HepG2 (cell line): ENCODE measurements at regions not wholly inside any gene's neighbourhood (a gene's known extent, or its start where the extent isn't known, plus 50 kb on each side); places are given as distances from the start of the nearest gene placed in this dataset.

Source experiments
- ATAC-seq: fragments of 200-7000 bp; cut with Tn5 transposase; 3 replicates; pipeline ENCODE4 v1.9.1; 2020; ENCODE audit warnings: mild to moderate bottlenecking, moderate library complexity
- BruUV-seq: library from RNA; stranded (reverse); fragments of 400-500 nt; replicated peaks from 2 replicates; lab custom pipeline; 2021; lab: Mats Ljungman, UMichigan
- CTCF ChIA-PET: fragments of 300-600 bp; formaldehyde crosslinking; extraction: SDS; loops from one replicate; lab custom pipeline; 2021; ENCODE audit warnings: low total read pairs, inconsistent platforms, low intra/inter-chr PET ratio; lab: Yijun Ruan, JAX
- POLR2A ChIA-PET: fragments of 350-600 bp; sonication (Branson Sonifier 250); formaldehyde crosslinking; loops from one replicate; lab custom pipeline; 2020; ENCODE audit warnings: antibody characterized with exemption, inconsistent platforms; lab: Yijun Ruan, JAX
- DNase-seq: peaks from one replicate; pipeline ENCODE4 v3.0.0-alpha.2; 2015; ENCODE audit warnings: low spot score
- FAIRE-seq: peaks from 3 replicates; lab custom pipeline; 2011; peaks lifted over from hg19 to GRCh38; lab: Jason Lieb, UNC
- H2AFZ ChIP-seq: one replicate; pipeline ENCODE4 v1.6.1; 2011; ENCODE audit warnings: low read length, inconsistent platforms
- H3K27ac ChIP-seq: fragments of 300-600 bp; 3 replicates; pipeline ENCODE4 v1.8.0; 2011; ENCODE audit warnings: mixed run types, mild to moderate bottlenecking, mixed read lengths, low read length, inconsistent platforms; ENCODE audit not compliant: insufficient read depth; ENCODE audit errors: extremely low read length
- H3K27me3 ChIP-seq, 2 experiments: fragments of 200-600 bp in 1 of 2; 2 replicates in 1 of 2; 3 replicates in 1 of 2; pipeline versions ENCODE4 v1.6.0 to v1.8.0; 2011; ENCODE audit warnings: low read length in 2 of 2, mild to moderate bottlenecking in 2 of 2, moderate library complexity in 2 of 2, inconsistent platforms in 1 of 2; ENCODE audit not compliant: insufficient read depth in 2 of 2, control insufficient read depth in 1 of 2
- H3K36me3 ChIP-seq, 2 experiments: fragments of 200-600 bp in 1 of 2; replicated peaks in 1 of 2; 2 replicates in 1 of 2; 3 replicates in 1 of 2; pipeline versions ENCODE4 v1.5.1 to v1.8.0; 2011; ENCODE audit warnings: low read length in 2 of 2, inconsistent platforms in 1 of 2; ENCODE audit not compliant: insufficient read depth in 2 of 2, control insufficient read depth in 1 of 2
- H3K4me1 ChIP-seq: 2 replicates; pipeline ENCODE4 v1.5.1; 2012; ENCODE audit warnings: low read length, inconsistent platforms; ENCODE audit not compliant: insufficient read depth
- H3K4me2 ChIP-seq: 2 replicates; pipeline ENCODE4 v1.6.0; 2011; ENCODE audit warnings: low read depth, low read length, inconsistent platforms
- H3K4me3 ChIP-seq, 3 experiments: fragments of 200-600 bp in 1 of 3; sonication (generic), shearing (Covaris generic) in 1 of 3; replicated peaks in 1 of 3; 2 replicates each; pipeline ENCODE4 v1.5.1; 2011 to 2016; ENCODE audit warnings: low read length in 3 of 3, inconsistent platforms in 2 of 3, low read depth in 2 of 3, mild to moderate bottlenecking in 2 of 3, control low read depth in 1 of 3, mixed read lengths in 1 of 3; ENCODE audit not compliant: insufficient read depth in 1 of 3
- H3K79me2 ChIP-seq: one replicate; pipeline ENCODE4 v1.6.1; 2011; ENCODE audit warnings: low read length, inconsistent platforms; ENCODE audit not compliant: insufficient read depth
- H3K9ac ChIP-seq: 2 replicates; pipeline ENCODE4 v1.6.0; 2011; ENCODE audit warnings: mild to moderate bottlenecking, low read depth, low read length, inconsistent platforms; ENCODE audit not compliant: insufficient read depth
- H3K9me3 ChIP-seq: 2 replicates; pipeline ENCODE4 v1.5.1; 2012; ENCODE audit warnings: mild to moderate bottlenecking, low read length
- H4K20me1 ChIP-seq: 2 replicates; pipeline ENCODE4 v1.6.0; 2011; ENCODE audit warnings: inconsistent platforms, mild to moderate bottlenecking, low read length, moderate library complexity; ENCODE audit not compliant: insufficient read depth
- FIP1L1 ChIP-seq: fragments of 200-400 bp; formaldehyde crosslinking; IDR thresholded peaks from 2 replicates; pipeline ENCODE4 v1.6.1; 2018; ENCODE audit warnings: low read depth, mild to moderate bottlenecking, low read length, moderate library complexity, borderline replicate concordance; ENCODE audit not compliant: insufficient read depth
- HMGXB3 ChIP-seq: sonication (generic); formaldehyde crosslinking; IDR thresholded peaks from 2 replicates; pipeline ENCODE4 v1.4.0; 2020; ENCODE audit warnings: missing genetic modification reagents, borderline replicate concordance
- HOXD1 ChIP-seq: sonication (generic); formaldehyde crosslinking; IDR thresholded peaks from 2 replicates; pipeline ENCODE4 v1.5.0; 2020; ENCODE audit warnings: missing genetic modification reagents
- KDM5B ChIP-seq: sonication (generic); formaldehyde crosslinking; IDR thresholded peaks from 2 replicates; pipeline ENCODE4 v1.4.0; 2020; ENCODE audit warnings: missing genetic modification reagents, mild to moderate bottlenecking, borderline replicate concordance
- MED8 ChIP-seq: sonication (generic); formaldehyde crosslinking; IDR thresholded peaks from 2 replicates; pipeline ENCODE4 v1.8.1; 2023; ENCODE audit warnings: mild to moderate bottlenecking, missing genetic modification reagents; ENCODE audit not compliant: insufficient replicate concordance
- MEIS1 ChIP-seq: sonication (generic); formaldehyde crosslinking; IDR thresholded peaks from 2 replicates; pipeline ENCODE4 v1.9.0; 2021; ENCODE audit warnings: mild to moderate bottlenecking, missing genetic modification reagents, moderate library complexity, borderline replicate concordance
- NR1H2 ChIP-seq: sonication (generic); formaldehyde crosslinking; IDR thresholded peaks from 2 replicates; pipeline ENCODE4 v1.8.1; 2022; ENCODE audit warnings: low read depth, missing genetic modification reagents, borderline replicate concordance
- ZNF710 ChIP-seq: sonication (generic); formaldehyde crosslinking; IDR thresholded peaks from 2 replicates; pipeline ENCODE4 v1.5.0; 2020; ENCODE audit warnings: mild to moderate bottlenecking, missing genetic modification reagents, borderline replicate concordance
- WGBS: methylation state at CpG from one replicate; pipeline ENCODE4 v1.1.6; 2017; ENCODE audit warnings: low lambda C conversion rate; 5-methylcytosine and 5-hydroxymethylcytosine counted together
- in situ Hi-C: cut with HindIII; loops from 2 replicates; pipeline ENCODE4 v1.10.0; 2017; ENCODE audit warnings: low pct_unique_long_range_greater_than_20kb; ENCODE audit not compliant: extremely low pct_ligation_motif_present
- intact Hi-C: fragments of 100-400 bp; cut with micrococcal nuclease; formaldehyde crosslinking; loops from one replicate; pipeline ENCODE4 v1.10.0; 2022; ENCODE audit not compliant: unreplicated experiment

GRCh38 chr11:17142450-17142849 lies 65.0 kb upstream of the RPS13 start (continued):
- TF ChIP-seq HMGXB3 (CRISPR knock-in tag) = no peak
- no peak for TF ChIP-seq HOXD1
- no peak for TF ChIP-seq NR1H2 (CRISPR knock-in tag)
- TF ChIP-seq MED8 (CRISPR knock-in tag) = no peak
- no peak for TF ChIP-seq FIP1L1
- TF ChIP-seq KDM5B (CRISPR knock-in tag) = no peak

- H3K4me3 ChIP-seq = no peak overlapping the region
- no peak for TF ChIP-seq MEIS1 (CRISPR knock-in tag)
- peak; percentile 1; the same call in 1 of the 2 replicates for TF ChIP-seq ZNF710 (CRISPR knock-in tag)
These were observed 63.7 kb upstream of the RPS13 start for GRCh38 chr11:17141156-17141555.

More at GRCh38 chr11:17141156-17141555, 63.7 kb upstream of the RPS13 start:
- Histone ChIP-seq H2AFZ (no peak overlapping the region), H3K79me2 (no peaks in the 10 kb centered on the region), H3K9ac (no peak overlapping the region), H3K27me3 (no peaks in the 10 kb centered on the region), H3K9me3 (no peaks in the 10 kb centered on the region), H3K4me1 (peaks cover 20% of the 10 kb centered on the region), H3K36me3 (peaks cover 9 to 39% of the 10 kb centered on the region in 2 experiments), H3K27ac (no peak overlapping the region), H4K20me1 (peaks cover 4% of the 10 kb centered on the region; the same call in 1 of the 2 replicates), H3K4me2 (no peak overlapping the region)
- no peak for DNase-seq
- CTCF ChIA-PET = no interaction called here
- 84% methylated on average over 5 of the region's 5 CpGs for WGBS
- no peak for FAIRE-seq
- in situ Hi-C loops (no loop called here), intact Hi-C loops (no loop called here)
- POLR2A ChIA-PET = no interaction called here
- BruUV-seq = no TSS peak
- ATAC-seq = no peak
